ENCODE measurements at regions not wholly inside any gene's neighbourhood (a gene's known extent, or its start where the extent isn't known, plus 50 kb on each side); places are given as distances from the start of the nearest gene placed in this dataset.

DNA sequence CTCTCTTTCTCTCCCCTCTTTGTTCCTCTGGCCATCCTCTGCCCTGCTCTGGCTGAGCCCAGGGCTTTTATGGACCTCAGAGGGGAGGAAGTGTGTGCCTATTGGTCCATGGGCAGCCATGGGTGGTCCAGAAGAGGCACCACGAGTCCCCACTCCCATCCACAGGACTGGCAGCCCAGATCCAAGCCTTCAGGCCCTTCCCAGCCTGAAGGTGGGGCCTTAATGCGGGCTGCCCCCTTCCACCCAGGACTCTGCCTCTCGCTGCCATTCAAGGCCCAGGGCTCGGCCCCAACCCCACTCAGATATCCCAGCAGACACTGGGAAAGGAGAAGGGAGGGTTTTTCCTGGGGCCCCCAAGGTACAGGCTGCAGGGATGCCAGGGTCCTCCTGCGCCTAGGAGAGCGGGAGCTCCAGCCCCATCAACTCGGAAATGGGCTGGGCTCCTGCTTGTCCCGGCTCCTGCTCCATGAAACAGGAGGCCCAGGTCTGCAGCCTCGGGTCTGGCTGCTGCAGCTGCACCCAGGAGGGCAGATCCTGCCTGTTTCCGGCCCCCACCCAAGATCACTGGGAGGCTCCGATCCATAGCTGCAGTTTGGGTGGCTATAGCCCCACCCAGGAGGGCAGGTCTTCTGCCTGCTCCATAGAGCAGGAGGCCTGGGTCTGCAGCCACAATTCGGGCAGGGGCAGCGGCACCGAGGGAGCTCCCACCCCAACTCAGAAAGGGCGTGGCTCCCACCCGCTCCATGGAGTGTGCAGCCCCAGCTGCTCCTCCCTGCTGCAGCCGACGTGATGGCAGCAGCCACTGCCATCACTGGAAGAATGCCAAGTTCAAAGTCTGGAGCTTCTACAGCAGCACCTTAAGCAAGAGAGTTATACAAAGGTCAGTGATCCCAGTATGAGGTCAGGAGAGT is 116.6 kb upstream of the RBBP8 start:
- no peaks in the 10 kb centered on the region for H3K36me3 ChIP-seq
- H3K4me1 ChIP-seq (replicated peaks): no peaks in the 10 kb centered on the region
- no peak overlapping the region for H3K4me3 ChIP-seq
- DNase-seq (ENCODE audit: low spot score): no peak
- no peak overlapping the region for H3K27ac ChIP-seq
- TF ChIP-seq POLR2AphosphoS5 (IDR thresholded peaks at IDR 0.05) (no peak), POLR2A (IDR thresholded peaks at IDR 0.05) (no peak), CTCF (IDR thresholded peaks at IDR 0.05) (no peak)
- no peaks in the 10 kb centered on the region for H3K9me3 ChIP-seq
- intact Hi-C loops (cut with DNase I): no loop called here
- H3K27me3 ChIP-seq (replicated peaks; ENCODE audit: insufficient read depth): no peaks in the 10 kb centered on the region
- WGBS: 59% methylated on average over 17 of the region's 18 CpGs

DNA sequence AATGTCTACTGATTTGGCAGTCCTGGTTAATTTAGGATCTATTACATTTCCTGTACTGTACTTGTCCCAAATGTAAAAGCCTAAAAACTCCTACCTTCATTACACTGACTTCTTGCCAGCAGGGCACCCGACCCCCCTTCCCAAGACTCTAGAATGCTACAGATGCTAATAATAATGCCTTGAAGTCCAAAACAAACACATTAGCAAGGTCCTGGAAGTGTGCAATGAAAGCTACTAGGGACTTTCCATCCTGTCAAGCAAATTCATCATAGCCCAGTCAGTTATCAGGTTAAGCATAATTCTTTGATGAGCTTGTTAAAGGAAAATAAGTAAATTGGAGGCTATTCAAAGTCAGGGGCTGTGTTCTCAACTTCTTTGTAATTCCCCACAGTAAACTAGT is 115.3 kb upstream of the RBBP8 start:
- Histone ChIP-seq H3K27me3 (replicated peaks; ENCODE audit: insufficient read depth) (no peaks in the 10 kb centered on the region), H3K27ac (no peak overlapping the region), H3K4me3 (no peak overlapping the region), H3K36me3 (no peaks in the 10 kb centered on the region), H3K4me1 (replicated peaks) (no peaks in the 10 kb centered on the region), H3K9me3 (no peaks in the 10 kb centered on the region)
- intact Hi-C loops (cut with DNase I): no loop called here
- no peak for DNase-seq (ENCODE audit: low spot score)
- no peak for TF ChIP-seq POLR2AphosphoS5 (IDR thresholded peaks at IDR 0.05)
- TF ChIP-seq CTCF (IDR thresholded peaks at IDR 0.05): no peak
- TF ChIP-seq POLR2A (IDR thresholded peaks at IDR 0.05): no peak
- 15% methylated on average over 1 of the region's 1 CpG for WGBS

- Histone ChIP-seq H3K27ac (no peak overlapping the region), H3K9me3 (no peaks in the 10 kb centered on the region), H3K36me3 (no peaks in the 10 kb centered on the region), H3K4me1 (replicated peaks) (no peaks in the 10 kb centered on the region), H3K4me3 (no peak overlapping the region), H3K27me3 (replicated peaks; ENCODE audit: insufficient read depth) (no peaks in the 10 kb centered on the region)
- intact Hi-C loops (cut with DNase I): no loop called here
- WGBS: 75% methylated on average over 3 of the region's 3 CpGs
- DNase-seq (ENCODE audit: low spot score): no peak
- no peak for TF ChIP-seq CTCF (IDR thresholded peaks at IDR 0.05)
- no peak for TF ChIP-seq POLR2A (IDR thresholded peaks at IDR 0.05)
- no peak for TF ChIP-seq POLR2AphosphoS5 (IDR thresholded peaks at IDR 0.05)
Measured at GRCh38 chr18:22822024-22822423, 111.1 kb upstream of the RBBP8 start.

DNA sequence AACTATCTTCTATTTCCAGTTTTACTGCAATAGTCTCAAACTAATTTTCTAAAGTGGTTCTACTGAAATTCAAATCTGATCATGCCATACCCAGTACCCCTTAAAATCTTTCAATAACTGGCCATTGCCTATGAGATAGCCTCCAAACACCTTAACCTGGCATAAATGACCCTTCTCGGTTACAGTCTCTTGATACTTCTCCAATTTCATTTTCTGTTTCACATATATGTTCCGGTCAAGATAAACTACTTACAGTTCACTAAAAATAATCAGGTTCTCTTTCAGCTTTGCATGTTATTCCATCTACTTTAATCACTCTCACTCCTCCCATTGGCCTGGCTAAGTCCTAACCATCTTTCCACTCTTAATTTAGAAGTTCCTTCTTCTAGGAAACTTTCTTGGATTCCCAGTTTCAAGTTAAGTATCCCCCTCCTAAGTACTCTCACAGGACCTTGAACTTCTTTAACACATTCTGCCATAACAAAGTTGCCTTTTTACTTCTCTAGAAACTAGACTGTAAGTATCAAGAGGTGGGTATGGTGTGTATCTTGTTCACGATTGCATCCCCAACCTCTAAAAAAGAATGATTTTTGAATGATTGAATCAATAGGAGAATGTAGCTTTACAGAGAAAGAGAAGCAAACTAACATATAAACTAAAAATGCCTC is 110.2 kb upstream of the RBBP8 start:
- Histone ChIP-seq H3K9me3 (no peaks in the 10 kb centered on the region), H3K27me3 (replicated peaks; ENCODE audit: insufficient read depth) (no peaks in the 10 kb centered on the region), H3K4me1 (replicated peaks) (no peaks in the 10 kb centered on the region), H3K27ac (no peak overlapping the region), H3K36me3 (no peaks in the 10 kb centered on the region), H3K4me3 (no peak overlapping the region)
- no peak for TF ChIP-seq POLR2AphosphoS5 (IDR thresholded peaks at IDR 0.05)
- TF ChIP-seq POLR2A (IDR thresholded peaks at IDR 0.05): no peak
- no peak for TF ChIP-seq CTCF (IDR thresholded peaks at IDR 0.05)
- intact Hi-C loops (cut with DNase I): no loop called here
- 95% methylated on average over 3 of the region's 3 CpGs for WGBS
- DNase-seq (ENCODE audit: low spot score): no peak

All from prostate gland (tissue), 2 donors.